Parathyroid adenoma (tissue), 2 donors: ENCODE measurements at regions not wholly inside any gene's neighbourhood (a gene's known extent, or its start where the extent isn't known, plus 50 kb on each side); places are given as distances from the start of the nearest gene placed in this dataset.

Experiments used
- H2AFZ ChIP-seq: fragments of 300-600 bp; sonication (generic); one replicate; pipeline ENCODE4 v1.7.0; 2017; ENCODE audit warnings: antibody characterized with exemption, mild to moderate bottlenecking
- H3K27ac ChIP-seq: fragments of 300-600 bp; sonication (generic); one replicate; pipeline ENCODE4 v1.7.0; 2017
- H3K27me3 ChIP-seq: fragments of 300-600 bp; sonication (generic); one replicate; pipeline ENCODE4 v1.7.0; 2017; ENCODE audit warnings: low read length; ENCODE audit not compliant: control insufficient read depth, insufficient read depth
- H3K36me3 ChIP-seq: fragments of 300-600 bp; sonication (generic); one replicate; pipeline ENCODE4 v1.7.0; 2017; ENCODE audit warnings: low read length; ENCODE audit not compliant: control insufficient read depth, insufficient read depth
- H3K4me1 ChIP-seq: fragments of 300-600 bp; sonication (generic); one replicate; pipeline ENCODE4 v1.7.0; 2017; ENCODE audit warnings: control low read depth
- H3K4me2 ChIP-seq: fragments of 300-600 bp; sonication (generic); one replicate; pipeline ENCODE4 v1.7.0; 2017; ENCODE audit warnings: low read length
- H3K4me3 ChIP-seq: fragments of 300-600 bp; sonication (generic); one replicate; pipeline ENCODE4 v1.7.0; 2017; ENCODE audit warnings: low read depth, low read length
- H3K79me2 ChIP-seq: fragments of 300-600 bp; sonication (generic); one replicate; pipeline ENCODE4 v1.7.0; 2017; ENCODE audit warnings: control low read depth
- H3K9ac ChIP-seq: fragments of 300-600 bp; sonication (generic); one replicate; pipeline ENCODE4 v1.7.0; 2017; ENCODE audit warnings: mild to moderate bottlenecking
- H3K9me3 ChIP-seq: fragments of 300-600 bp; sonication (generic); one replicate; pipeline ENCODE4 v1.7.0; 2017; ENCODE audit warnings: low read length; ENCODE audit not compliant: control insufficient read depth
- TF ChIP-seq, protein P1 (sequence below): fragments of 300-600 bp; sonication (generic); IDR thresholded peaks from one replicate; pipeline ENCODE4 v1.7.0; 2017; ENCODE audit warnings: antibody characterized with exemption, mild to moderate bottlenecking
- donor health status: primary hyperparathyroidism.

DNA sequence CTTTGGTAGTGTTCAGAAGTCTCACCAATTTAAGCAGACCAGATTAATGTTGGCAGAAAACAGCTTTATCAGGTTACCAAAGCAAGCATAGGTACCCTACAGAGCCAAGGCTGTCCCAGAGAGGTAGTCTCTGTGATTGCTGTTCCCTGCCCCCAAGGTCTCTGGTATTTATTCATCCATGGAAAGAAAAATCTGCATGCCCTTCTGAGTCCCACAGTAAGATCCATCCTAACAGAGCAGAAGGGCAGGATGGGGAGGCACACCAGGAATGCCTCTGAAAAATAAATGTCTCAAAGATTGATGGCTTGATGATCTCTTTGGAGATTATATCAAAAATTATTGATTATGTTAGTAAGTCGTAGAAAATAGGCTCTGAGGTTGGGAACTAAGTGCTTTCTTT lies 122.8 kb downstream of the FAT3 start:
- TF ChIP-seq, protein P1, sequence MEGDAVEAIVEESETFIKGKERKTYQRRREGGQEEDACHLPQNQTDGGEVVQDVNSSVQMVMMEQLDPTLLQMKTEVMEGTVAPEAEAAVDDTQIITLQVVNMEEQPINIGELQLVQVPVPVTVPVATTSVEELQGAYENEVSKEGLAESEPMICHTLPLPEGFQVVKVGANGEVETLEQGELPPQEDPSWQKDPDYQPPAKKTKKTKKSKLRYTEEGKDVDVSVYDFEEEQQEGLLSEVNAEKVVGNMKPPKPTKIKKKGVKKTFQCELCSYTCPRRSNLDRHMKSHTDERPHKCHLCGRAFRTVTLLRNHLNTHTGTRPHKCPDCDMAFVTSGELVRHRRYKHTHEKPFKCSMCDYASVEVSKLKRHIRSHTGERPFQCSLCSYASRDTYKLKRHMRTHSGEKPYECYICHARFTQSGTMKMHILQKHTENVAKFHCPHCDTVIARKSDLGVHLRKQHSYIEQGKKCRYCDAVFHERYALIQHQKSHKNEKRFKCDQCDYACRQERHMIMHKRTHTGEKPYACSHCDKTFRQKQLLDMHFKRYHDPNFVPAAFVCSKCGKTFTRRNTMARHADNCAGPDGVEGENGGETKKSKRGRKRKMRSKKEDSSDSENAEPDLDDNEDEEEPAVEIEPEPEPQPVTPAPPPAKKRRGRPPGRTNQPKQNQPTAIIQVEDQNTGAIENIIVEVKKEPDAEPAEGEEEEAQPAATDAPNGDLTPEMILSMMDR, result no peak
- no peaks in the 10 kb centered on the region for H3K79me2 ChIP-seq
- H3K9ac ChIP-seq, result no peak overlapping the region

DNA sequence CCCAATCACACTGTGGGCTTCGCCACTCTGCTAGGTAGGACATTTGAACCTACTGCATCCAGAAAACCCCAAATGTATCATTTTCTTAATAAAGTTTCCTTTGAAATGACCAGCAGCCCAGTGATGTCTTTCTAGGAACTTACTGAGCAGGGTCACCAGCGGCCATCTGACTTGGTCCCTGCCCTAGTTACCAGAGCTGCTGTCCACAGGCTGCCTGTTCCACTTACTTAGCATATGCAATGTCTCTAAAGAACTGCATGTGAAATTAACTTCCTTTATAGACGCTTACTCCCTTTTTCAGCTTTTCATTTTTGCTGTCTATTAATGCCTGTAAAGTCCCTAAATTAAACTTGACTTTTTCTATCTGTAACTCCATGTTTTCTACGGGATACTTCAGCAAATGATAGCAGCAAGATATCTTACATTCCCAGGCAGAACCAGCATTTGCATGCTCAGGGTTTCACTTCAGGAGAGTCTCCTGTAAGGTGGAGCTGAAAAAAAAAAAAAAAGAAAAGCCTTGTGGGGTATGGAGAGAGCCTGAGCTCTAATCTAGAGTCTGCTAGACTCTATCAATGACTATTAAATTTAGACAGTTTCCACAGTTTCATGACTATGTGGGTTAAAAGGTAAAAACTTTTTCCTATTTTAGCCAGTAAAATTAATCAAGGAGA lies 125.0 kb downstream of the FAT3 start:
- Histone ChIP-seq H3K9ac (no peak overlapping the region), H3K79me2 (no peaks in the 10 kb centered on the region), H3K4me3 (no peak overlapping the region), H3K27ac (no peak overlapping the region), H3K27me3 (no peaks in the 10 kb centered on the region), H3K36me3 (no peaks in the 10 kb centered on the region), H3K4me1 (no peaks in the 10 kb centered on the region), H2AFZ (no peak overlapping the region), H3K4me2 (no peak overlapping the region), H3K9me3 (no peaks in the 10 kb centered on the region)
- TF ChIP-seq, protein P1, result no peak

More for the DNA sequence above, 122.8 kb downstream of the FAT3 start:
- no peaks in the 10 kb centered on the region for H3K4me1 ChIP-seq
- H3K4me2 ChIP-seq, result no peak overlapping the region
- H2AFZ ChIP-seq, result no peak overlapping the region
- no peak overlapping the region for H3K27ac ChIP-seq
- no peaks in the 10 kb centered on the region for H3K9me3 ChIP-seq
- H3K36me3 ChIP-seq, result no peaks in the 10 kb centered on the region
- H3K4me3 ChIP-seq, result no peak overlapping the region
- no peaks in the 10 kb centered on the region for H3K27me3 ChIP-seq

DNA sequence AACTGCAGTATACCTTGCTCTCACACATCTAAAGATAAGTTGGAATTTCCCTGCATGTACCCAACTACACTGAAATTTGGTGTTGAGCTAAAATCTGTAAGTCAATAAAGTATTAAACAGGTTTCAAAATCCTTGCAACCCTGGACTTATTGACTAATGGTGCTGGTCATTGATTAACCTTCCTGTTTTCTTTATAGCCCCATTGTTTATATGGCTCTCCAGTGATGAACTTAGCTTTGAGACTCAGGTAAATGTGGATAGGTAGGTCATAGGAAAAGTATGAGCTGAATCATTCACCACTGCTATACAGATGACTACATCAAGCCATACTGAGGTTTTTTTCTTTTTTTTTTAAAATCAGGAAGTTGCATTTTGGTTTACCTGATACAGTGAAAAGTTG lies 132.7 kb downstream of the FAT3 start:
- no peak overlapping the region for H3K9ac ChIP-seq
- H3K4me2 ChIP-seq, result no peak overlapping the region
- no peaks in the 10 kb centered on the region for H3K27me3 ChIP-seq
- H3K9me3 ChIP-seq, result no peaks in the 10 kb centered on the region
- H3K36me3 ChIP-seq, result no peaks in the 10 kb centered on the region
- no peak overlapping the region for H3K4me3 ChIP-seq
- TF ChIP-seq, protein P1, result no peak
- H3K4me1 ChIP-seq, result no peaks in the 10 kb centered on the region
- H2AFZ ChIP-seq, result no peak overlapping the region
- no peak overlapping the region for H3K27ac ChIP-seq
- no peaks in the 10 kb centered on the region for H3K79me2 ChIP-seq

DNA sequence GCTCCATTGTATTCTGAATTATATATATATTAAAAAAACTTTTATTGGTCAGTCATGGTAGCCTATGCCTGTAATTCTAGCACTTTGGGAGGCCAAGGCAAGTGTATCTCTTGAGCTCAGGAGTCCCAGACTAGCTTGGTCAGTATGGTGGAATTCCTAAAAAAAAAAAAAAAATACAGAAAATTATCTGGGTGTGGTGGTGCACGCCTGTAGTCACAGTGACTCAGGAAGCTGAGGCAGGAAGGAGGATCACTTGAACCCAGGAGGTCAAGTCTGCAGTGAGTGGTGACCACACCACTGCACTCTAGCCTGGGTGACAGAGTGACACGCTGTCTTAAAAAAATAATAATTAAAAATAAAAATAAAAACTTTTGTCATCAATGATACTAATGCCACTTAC lies 133.2 kb downstream of the FAT3 start:
- Histone ChIP-seq H3K4me3 (no peak overlapping the region), H3K27me3 (no peaks in the 10 kb centered on the region)
- TF ChIP-seq, protein P1, result no peak

DNA sequence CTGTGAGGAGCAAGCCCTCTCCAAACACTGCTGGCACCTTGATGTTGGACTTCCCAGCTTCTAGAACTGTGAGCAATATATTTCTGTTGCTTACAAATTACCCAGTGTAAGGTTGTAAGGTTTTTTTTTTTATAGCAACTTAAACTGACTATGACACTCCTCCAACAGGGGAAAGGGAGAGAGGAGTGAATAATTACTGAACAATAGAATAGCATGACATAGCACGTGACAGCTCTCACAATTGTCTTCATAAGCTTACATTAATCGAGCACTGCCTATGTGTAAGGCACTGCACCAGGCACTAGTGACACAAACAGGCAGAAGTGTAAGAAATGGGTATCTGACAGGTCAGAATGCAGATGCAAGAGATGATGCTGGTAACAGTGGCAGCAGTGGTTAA lies 136.9 kb downstream of the FAT3 start:
- H2AFZ ChIP-seq, result no peak overlapping the region
- H3K9ac ChIP-seq, result no peak overlapping the region
- H3K36me3 ChIP-seq, result no peaks in the 10 kb centered on the region
- no peaks in the 10 kb centered on the region for H3K27me3 ChIP-seq
- H3K4me2 ChIP-seq, result no peak overlapping the region
- no peaks in the 10 kb centered on the region for H3K9me3 ChIP-seq
- TF ChIP-seq, protein P1, result no peak
- no peaks in the 10 kb centered on the region for H3K79me2 ChIP-seq
- no peaks in the 10 kb centered on the region for H3K4me1 ChIP-seq
- no peak overlapping the region for H3K4me3 ChIP-seq
- H3K27ac ChIP-seq, result no peak overlapping the region

More for the DNA sequence above, 133.2 kb downstream of the FAT3 start:
- H3K79me2 ChIP-seq, result no peaks in the 10 kb centered on the region
- no peak overlapping the region for H3K27ac ChIP-seq
- no peak overlapping the region for H3K9ac ChIP-seq
- no peaks in the 10 kb centered on the region for H3K4me1 ChIP-seq
- H3K9me3 ChIP-seq, result no peaks in the 10 kb centered on the region
- no peak overlapping the region for H3K4me2 ChIP-seq
- H2AFZ ChIP-seq, result no peak overlapping the region
- no peaks in the 10 kb centered on the region for H3K36me3 ChIP-seq
